Upper lobe of left lung (tissue), 6 donors: ENCODE measurements at regions not wholly inside any gene's neighbourhood (a gene's known extent, or its start where the extent isn't known, plus 50 kb on each side); places are given as distances from the start of the nearest gene placed in this dataset.
A peak's percentile ranks its signal among the peaks of the same experiment; 100 is the strongest.

ENCODE experiments used
- ATAC-seq, 2 donors: fragments of 200-7000 bp; cut with Tn5 transposase; one replicate each; pipeline ENCODE4 v1.9.1; 2022; ENCODE audit warnings: mild to moderate bottlenecking in 2 of 2, moderate library complexity in 2 of 2; ENCODE audit not compliant: low FRiP score in 2 of 2
- DNase-seq, 2 donors: peaks; one replicate each; pipeline ENCODE4 v3.0.0-alpha.2; 2019 to 2020
- H3K27ac ChIP-seq, 4 donors: fragments of 200-600 bp; sonication (generic); one replicate each; pipeline ENCODE4 v1.5.1; 2016 to 2019
- H3K27me3 ChIP-seq, 4 donors: fragments of 200-600 bp; sonication (generic); one replicate each; pipeline ENCODE4 v1.5.1; 2017 to 2019
- H3K36me3 ChIP-seq, 4 donors: fragments of 200-600 bp; sonication (generic); one replicate each; pipeline ENCODE4 v1.5.1; 2016 to 2019
- H3K4me1 ChIP-seq, 4 donors: fragments of 200-600 bp; sonication (generic); one replicate each; pipeline ENCODE4 v1.5.1; 2018 to 2019
- H3K4me3 ChIP-seq, 4 donors: fragments of 200-600 bp; sonication (generic); one replicate each; pipeline ENCODE4 v1.5.1; 2017 to 2019; ENCODE audit warnings: mild to moderate bottlenecking in 2 of 4, moderate library complexity in 1 of 4
- H3K9me3 ChIP-seq, 4 donors: fragments of 200-600 bp; sonication (generic); one replicate each; pipeline ENCODE4 v1.5.1; 2018 to 2019
- CTCF ChIP-seq, 6 experiments: fragments of 450-650 bp in 4 of 6; fragments of 200-600 bp in 2 of 6; sonication (generic) in 2 of 6; IDR thresholded peaks; one replicate each; pipeline ENCODE4 v1.5.1; 2016 to 2019; ENCODE audit warnings: antibody characterized with exemption in 6 of 6
- EP300 ChIP-seq, 4 donors: sonication (generic); formaldehyde crosslinking; IDR thresholded peaks; one replicate each; pipeline ENCODE4 v1.5.1; 2017; ENCODE audit warnings: antibody characterized with exemption in 4 of 4, control low read depth in 2 of 4
- POLR2A ChIP-seq, 4 donors: fragments of 450-650 bp; IDR thresholded peaks; one replicate each; pipeline ENCODE4 v1.5.1; 2016 to 2017; ENCODE audit warnings: antibody characterized with exemption in 4 of 4, mild to moderate bottlenecking in 2 of 4
- POLR2AphosphoS5 ChIP-seq, 2 donors: sonication (generic); formaldehyde crosslinking; IDR thresholded peaks; one replicate each; pipeline ENCODE4 v1.5.1; 2017; ENCODE audit warnings: antibody characterized with exemption in 2 of 2
- WGBS, 2 donors: methylation state at CpG; one replicate each; pipeline ENCODE4 v1.1.5; 2017 to 2018; 5-methylcytosine and 5-hydroxymethylcytosine counted together
- donor health status: DM: no; HTN: no; CAD: no; lungs with moderate emphysema.
- donor health status: DM: no; HTN: yes; CAD: no; lungs with severe emphysema.

- Histone ChIP-seq H3K9me3 (no peaks in the 10 kb centered on the region), H3K4me1 (no peaks in the 10 kb centered on the region), H3K4me3 (no peak overlapping the region), H3K27ac (no peak overlapping the region), H3K27me3 (no peaks in the 10 kb centered on the region), H3K36me3 (no peaks in the 10 kb centered on the region)
- WGBS, 2 donors: 86 to 90% methylated on average over 2 of the region's 2 CpGs
- no peak for TF ChIP-seq POLR2A (IDR thresholded peaks at IDR 0.05)
- no peak for TF ChIP-seq EP300 (IDR thresholded peaks at IDR 0.05)
- TF ChIP-seq CTCF (IDR thresholded peaks at IDR 0.05): no peak
- no peak for TF ChIP-seq POLR2AphosphoS5 (IDR thresholded peaks at IDR 0.05)
- ATAC-seq (no peak), DNase-seq (no peak)
Observed at GRCh38 chr4:115259642-115260041, 146.2 kb upstream of the NDST4 start.

DNA sequence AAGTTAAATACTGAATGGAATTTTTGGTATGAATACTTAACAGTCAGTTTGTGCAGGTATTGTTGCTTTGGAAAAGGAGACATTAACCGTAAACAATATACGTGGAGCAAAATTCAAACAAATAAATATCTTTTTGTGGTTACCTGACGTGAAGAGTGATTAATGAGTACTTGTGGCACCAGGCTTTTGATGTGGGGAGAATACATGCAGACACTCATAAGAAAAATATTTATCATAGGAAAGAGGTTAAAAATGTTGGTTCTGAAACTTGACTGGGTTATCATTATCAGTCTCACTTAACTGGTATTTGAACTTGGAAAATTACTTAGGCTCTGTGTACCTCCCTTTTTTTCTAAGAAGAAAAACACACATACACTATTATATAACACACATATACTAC is 136.4 kb upstream of the NDST4 start:
- no peaks in the 10 kb centered on the region for H3K27me3 ChIP-seq
- 44 to 47% methylated on average over 3 of the region's 3 CpGs for WGBS, 2 donors
- no peak for TF ChIP-seq POLR2AphosphoS5 (IDR thresholded peaks at IDR 0.05)
- no peak overlapping the region for H3K4me3 ChIP-seq
- no peak for ATAC-seq
- H3K9me3 ChIP-seq: no peaks in the 10 kb centered on the region
- no peak for DNase-seq
- no peaks in the 10 kb centered on the region for H3K36me3 ChIP-seq
- H3K27ac ChIP-seq: no peak overlapping the region
- no peaks in the 10 kb centered on the region for H3K4me1 ChIP-seq

DNA sequence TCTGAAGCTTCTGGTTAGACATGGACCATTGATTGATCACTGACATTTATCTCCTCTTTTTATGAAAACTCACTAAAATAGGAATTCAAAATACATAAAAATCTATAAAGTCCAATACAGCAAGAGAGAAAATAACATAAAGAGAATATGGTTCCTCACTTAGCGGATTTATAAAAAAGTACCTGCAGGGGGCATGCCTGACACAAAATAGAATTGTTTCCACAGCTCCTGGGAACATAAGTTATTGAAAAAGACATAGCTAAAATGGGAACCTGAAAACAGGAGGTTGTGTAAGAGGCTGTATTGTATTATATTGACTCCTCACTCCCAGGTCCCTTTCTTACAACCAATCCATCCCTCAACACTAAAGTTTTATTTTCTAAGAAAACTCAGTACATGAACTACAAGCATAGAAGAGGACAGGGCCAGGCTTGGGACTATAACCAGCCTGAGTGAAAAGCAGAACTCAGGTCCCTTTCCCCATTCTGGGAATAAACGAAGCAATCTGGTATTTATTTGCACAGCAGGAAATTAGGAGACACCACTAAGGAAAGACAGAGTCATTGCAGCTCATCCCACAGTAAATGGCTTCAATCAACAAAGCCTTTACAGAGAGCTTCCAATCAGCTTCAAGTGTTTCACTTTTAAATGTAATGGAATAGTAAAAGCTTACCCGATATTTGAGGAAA is 121.1 kb upstream of the NDST4 start:
- ATAC-seq: no peak
- 41 to 44% methylated on average over 3 of the region's 3 CpGs for WGBS, 2 donors

DNA sequence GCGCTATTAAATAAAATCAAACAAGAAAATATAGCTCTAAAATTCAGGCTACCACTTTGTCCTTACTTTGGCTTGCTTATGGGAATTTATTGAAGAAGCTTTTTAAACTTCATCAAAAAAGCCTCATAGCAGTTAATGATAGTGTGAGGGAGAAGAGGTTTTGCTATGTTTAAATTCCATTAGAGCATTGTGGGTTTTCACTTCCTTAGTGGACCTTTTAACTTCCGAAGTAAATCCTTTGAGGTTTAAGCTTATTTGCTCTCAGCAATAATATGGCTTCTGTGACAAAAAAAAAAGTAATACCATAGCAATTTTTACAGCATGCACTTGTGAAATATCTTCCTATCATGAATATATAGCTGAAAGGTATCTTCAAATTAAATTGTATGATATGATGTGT is 120.2 kb upstream of the NDST4 start:
- Histone ChIP-seq H3K4me3 (no peak overlapping the region), H3K4me1 (no peaks in the 10 kb centered on the region), H3K36me3 (no peaks in the 10 kb centered on the region), H3K27ac (no peak overlapping the region), H3K27me3 (no peaks in the 10 kb centered on the region), H3K9me3 (no peaks in the 10 kb centered on the region)
- DNase-seq (no peak), ATAC-seq (no peak)
- TF ChIP-seq EP300 (IDR thresholded peaks at IDR 0.05): no peak
- 63 to 72% methylated on average over 2 of the region's 2 CpGs for WGBS, 2 donors

More for the DNA sequence above, 121.1 kb upstream of the NDST4 start:
- H3K4me1 ChIP-seq: no peaks in the 10 kb centered on the region
- H3K27me3 ChIP-seq: no peaks in the 10 kb centered on the region
- no peak for DNase-seq
- H3K36me3 ChIP-seq: no peaks in the 10 kb centered on the region
- H3K9me3 ChIP-seq: no peaks in the 10 kb centered on the region
- H3K4me3 ChIP-seq: no peak overlapping the region
- H3K27ac ChIP-seq: no peak overlapping the region
- no peak for TF ChIP-seq EP300 (IDR thresholded peaks at IDR 0.05)
- TF ChIP-seq CTCF (IDR thresholded peaks at IDR 0.05): peak in 2 of 6 experiments; percentile 35 to 38
- TF ChIP-seq POLR2A (IDR thresholded peaks at IDR 0.05): no peak
- TF ChIP-seq POLR2AphosphoS5 (IDR thresholded peaks at IDR 0.05): no peak

GRCh38 chr4:115229873-115230272 is 116.5 kb upstream of the NDST4 start:
- ATAC-seq (no peak), DNase-seq (no peak)
- Histone ChIP-seq H3K27me3 (no peaks in the 10 kb centered on the region), H3K36me3 (no peaks in the 10 kb centered on the region), H3K4me1 (no peaks in the 10 kb centered on the region), H3K4me3 (no peak overlapping the region), H3K9me3 (no peaks in the 10 kb centered on the region), H3K27ac (no peak overlapping the region)
- TF ChIP-seq EP300 (IDR thresholded peaks at IDR 0.05) (no peak), CTCF (IDR thresholded peaks at IDR 0.05) (no peak), POLR2A (IDR thresholded peaks at IDR 0.05) (no peak), POLR2AphosphoS5 (IDR thresholded peaks at IDR 0.05) (no peak)

DNA sequence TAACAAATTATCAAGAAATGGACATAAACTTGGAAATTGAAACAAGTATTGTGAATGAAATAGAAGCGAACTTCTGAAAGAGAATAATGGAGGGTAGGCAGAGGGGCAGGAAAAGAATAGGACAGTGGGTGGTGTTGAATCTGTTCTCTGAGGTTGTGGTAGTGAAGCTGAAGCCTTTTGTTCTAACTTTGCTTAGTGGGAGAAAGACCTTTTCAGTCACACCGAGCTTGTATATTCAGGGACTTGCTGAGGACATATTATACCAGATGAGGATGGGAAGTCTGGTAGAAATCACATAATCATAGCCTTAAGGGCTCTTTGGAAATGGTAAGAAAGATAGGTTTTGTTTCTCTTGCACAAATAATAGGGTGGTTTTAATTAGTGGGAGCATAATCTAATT is 115.4 kb upstream of the NDST4 start:
- no peak overlapping the region for H3K27ac ChIP-seq
- DNase-seq (no peak), ATAC-seq (no peak)
- 58 to 78% methylated on average over 2 of the region's 2 CpGs for WGBS, 2 donors
- H3K9me3 ChIP-seq: no peaks in the 10 kb centered on the region
- H3K4me3 ChIP-seq: no peak overlapping the region
- H3K4me1 ChIP-seq: no peaks in the 10 kb centered on the region
- H3K27me3 ChIP-seq: no peaks in the 10 kb centered on the region
- TF ChIP-seq CTCF (IDR thresholded peaks at IDR 0.05) (no peak), POLR2A (IDR thresholded peaks at IDR 0.05) (no peak), POLR2AphosphoS5 (IDR thresholded peaks at IDR 0.05) (no peak), EP300 (IDR thresholded peaks at IDR 0.05) (no peak)
- H3K36me3 ChIP-seq: no peaks in the 10 kb centered on the region
